HEK293 (cell line): ENCODE measurements at regions not wholly inside any gene's neighbourhood (a gene's known extent, or its start where the extent isn't known, plus 50 kb on each side); places are given as distances from the start of the nearest gene placed in this dataset.

Source experiments
- ZNF274 ChIP-seq, 2 experiments: fragments of 200-500 bp in 1 of 2; fragments of 450-650 bp in 1 of 2; sonication (Bioruptor generic) in 1 of 2; formaldehyde crosslinking in 1 of 2; IDR thresholded peaks; 2 replicates each; pipeline versions ENCODE4 v1.5.1 to v1.6.1; 2014 to 2016; ENCODE audit warnings: borderline replicate concordance in 1 of 2, inconsistent platforms in 1 of 2, low read length in 1 of 2, missing biosample characterization in 1 of 2, missing genetic modification characterization in 1 of 2
- TF ChIP-seq, protein P1 (sequence below): fragments of 450-650 bp; formaldehyde crosslinking; IDR thresholded peaks from 2 replicates; pipeline ENCODE4 v1.5.1; 2016; ENCODE audit warnings: missing biosample characterization, missing genetic modification characterization

DNA sequence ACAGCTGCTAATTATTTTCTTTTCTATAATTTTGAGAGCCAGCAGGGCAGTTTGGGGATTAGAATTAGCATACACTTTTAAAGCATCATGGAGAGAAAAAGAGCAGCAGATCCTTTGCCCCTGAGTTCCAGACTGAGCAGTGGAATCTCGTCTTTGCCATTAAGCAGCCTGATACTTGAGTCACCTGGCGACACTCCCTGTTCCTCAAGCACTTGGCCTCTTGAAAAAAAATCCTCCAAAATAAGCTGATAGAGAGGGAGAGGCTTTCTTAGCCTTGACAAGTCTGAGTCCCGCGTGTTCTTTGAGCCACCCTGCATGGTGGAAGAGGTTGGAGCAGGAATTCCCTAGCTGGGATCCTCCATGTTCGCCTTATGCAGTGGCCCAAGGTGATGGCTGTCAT is 398.3 kb downstream of the IRX2 start:
- TF ChIP-seq, protein P1, sequence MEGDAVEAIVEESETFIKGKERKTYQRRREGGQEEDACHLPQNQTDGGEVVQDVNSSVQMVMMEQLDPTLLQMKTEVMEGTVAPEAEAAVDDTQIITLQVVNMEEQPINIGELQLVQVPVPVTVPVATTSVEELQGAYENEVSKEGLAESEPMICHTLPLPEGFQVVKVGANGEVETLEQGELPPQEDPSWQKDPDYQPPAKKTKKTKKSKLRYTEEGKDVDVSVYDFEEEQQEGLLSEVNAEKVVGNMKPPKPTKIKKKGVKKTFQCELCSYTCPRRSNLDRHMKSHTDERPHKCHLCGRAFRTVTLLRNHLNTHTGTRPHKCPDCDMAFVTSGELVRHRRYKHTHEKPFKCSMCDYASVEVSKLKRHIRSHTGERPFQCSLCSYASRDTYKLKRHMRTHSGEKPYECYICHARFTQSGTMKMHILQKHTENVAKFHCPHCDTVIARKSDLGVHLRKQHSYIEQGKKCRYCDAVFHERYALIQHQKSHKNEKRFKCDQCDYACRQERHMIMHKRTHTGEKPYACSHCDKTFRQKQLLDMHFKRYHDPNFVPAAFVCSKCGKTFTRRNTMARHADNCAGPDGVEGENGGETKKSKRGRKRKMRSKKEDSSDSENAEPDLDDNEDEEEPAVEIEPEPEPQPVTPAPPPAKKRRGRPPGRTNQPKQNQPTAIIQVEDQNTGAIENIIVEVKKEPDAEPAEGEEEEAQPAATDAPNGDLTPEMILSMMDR (tag by site-specific recombination) = no peak
- TF ChIP-seq ZNF274 (IDR thresholded peaks at IDR 0.05; ENCODE audit: low read length) (no peak), ZNF274 (tag by site-specific recombination; IDR thresholded peaks at IDR 0.05; ENCODE audit: borderline replicate concordance) (no peak)
